Fibroblast of lung (primary cell): ENCODE measurements at regions not wholly inside any gene's neighbourhood (a gene's known extent, or its start where the extent isn't known, plus 50 kb on each side); places are given as distances from the start of the nearest gene placed in this dataset.

ENCODE experiments used
- CTCF ChIP-seq, 2 donors: IDR thresholded peaks in 1 of 2; conservative IDR thresholded peaks in 1 of 2; 1 replicate in 1 of 2; 2 replicates in 1 of 2; pipeline ENCODE4 v1.5.1; 2011 to 2012; ENCODE audit warnings: low read length in 2 of 2, control low read depth in 1 of 2, inconsistent platforms in 1 of 2, low read depth in 1 of 2, mild to moderate bottlenecking in 1 of 2
- EZH2 ChIP-seq: IDR thresholded peaks from 2 replicates; pipeline ENCODE4 v1.5.1; 2012; ENCODE audit warnings: low read length, control low read depth, mild to moderate bottlenecking; ENCODE audit errors: missing control alignments

- peak in 1 of 2 donors; percentile 31 for TF ChIP-seq CTCF (conservative IDR thresholded peaks at IDR 0.05 in 1 of 2, IDR thresholded peaks at IDR 0.05 in 1 of 2; ENCODE audit: low read depth in 1 of 2, low read length in 2 of 2)
- no peak for TF ChIP-seq EZH2
Observed at GRCh38 chr3:84547971-84548970, 410.5 kb upstream of the CADM2 start.
